ENCODE measurements at regions not wholly inside any gene's neighbourhood (a gene's known extent, or its start where the extent isn't known, plus 50 kb on each side); places are given as distances from the start of the nearest gene placed in this dataset.

- no peak for TF ChIP-seq CTCF (IDR thresholded peaks at IDR 0.05)
- no peak for TF ChIP-seq POLR2A (IDR thresholded peaks at IDR 0.05)
- TF ChIP-seq POLR2AphosphoS5 (IDR thresholded peaks at IDR 0.05), result no peak
- no peak for TF ChIP-seq EP300 (IDR thresholded peaks at IDR 0.05; ENCODE audit: low read depth)
Observed at GRCh38 chr13:68170961-68171360, 940.8 kb upstream of the PCDH9 start.

All from transverse colon (tissue), 4 donors.